GM13977 (cell line): ENCODE measurements at regions not wholly inside any gene's neighbourhood (a gene's known extent, or its start where the extent isn't known, plus 50 kb on each side); places are given as distances from the start of the nearest gene placed in this dataset.

ENCODE experiments used
- DNase-seq: peaks from one replicate; pipeline ENCODE4 v3.0.0; 2012; ENCODE audit warnings: low spot score
- CTCF ChIP-seq: IDR thresholded peaks from 2 replicates; pipeline ENCODE4 v1.5.1; 2012; ENCODE audit warnings: mild to moderate bottlenecking, control low read depth; ENCODE audit not compliant: insufficient read depth; ENCODE audit errors: extremely low read depth, missing control alignments
- in situ Hi-C: fragments of 300-500 bp; cut with MboI; formaldehyde crosslinking; loops from one replicate; pipeline ENCODE4 v1.12.0; 2022; ENCODE audit warnings: low sequenced_read_pairs, low pct_unique_long_range_greater_than_20kb, mixed read lengths, inconsistent platforms; ENCODE audit not compliant: unreplicated experiment

DNA sequence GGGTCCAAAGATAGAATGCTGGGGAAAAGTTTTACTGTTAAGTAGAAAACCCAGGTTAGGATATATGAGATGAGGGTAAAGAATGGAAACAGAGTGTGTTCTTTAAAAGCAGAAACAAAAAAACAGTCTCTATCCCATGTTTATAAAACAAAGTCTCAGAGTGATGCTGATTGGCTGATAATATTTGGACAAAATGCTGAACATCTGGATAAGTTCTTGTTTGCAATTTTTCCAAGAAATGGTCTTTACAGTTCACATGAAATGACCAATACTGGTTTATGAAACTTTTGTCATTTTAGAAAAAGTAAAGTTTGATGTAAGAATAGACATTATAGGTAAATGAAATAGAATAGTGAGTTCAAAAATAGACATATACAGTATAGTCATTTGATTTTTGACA lies 96.2 kb upstream of the EYS start:
- in situ Hi-C loops: no loop called here
- TF ChIP-seq CTCF: no peak
- DNase-seq: no peak

GRCh38 chr6:65799389-65799788 lies 92.4 kb upstream of the EYS start:
- TF ChIP-seq CTCF: no peak
- no peak for DNase-seq
- in situ Hi-C loops: no loop called here

DNA sequence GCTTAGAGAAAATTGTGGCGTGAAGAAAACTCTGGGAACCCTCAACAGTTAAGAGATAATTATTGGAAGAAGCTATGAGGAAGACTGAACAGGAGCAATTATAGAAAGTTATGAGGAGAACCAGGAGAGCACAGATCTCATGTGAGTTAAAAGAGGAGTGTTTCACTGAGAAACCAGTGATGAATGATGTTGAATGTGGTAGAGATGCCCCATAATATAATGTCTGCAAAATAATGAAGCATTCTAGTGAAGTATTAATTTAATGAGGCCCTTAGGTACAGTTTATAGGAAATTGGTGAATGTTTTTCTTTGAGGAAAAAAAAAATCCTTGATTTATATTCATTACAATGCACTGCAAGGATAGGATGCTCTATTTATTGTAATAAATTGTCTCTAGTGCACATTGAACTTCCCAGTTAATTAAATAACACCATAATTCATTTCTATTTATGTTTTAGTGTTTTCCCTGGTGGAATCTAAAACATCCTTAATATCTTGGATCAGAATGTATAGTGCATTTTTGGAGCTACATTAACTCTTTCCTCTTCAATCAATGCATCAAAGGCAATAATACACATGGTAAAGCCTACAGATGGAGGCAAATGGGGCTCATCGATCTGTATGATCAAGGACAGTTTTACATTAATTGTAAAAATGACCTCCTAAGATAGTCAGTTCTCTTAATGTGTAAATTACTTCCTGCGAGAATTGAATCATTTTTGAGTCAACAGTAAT lies 91.4 kb upstream of the EYS start:
- DNase-seq: no peak
- no peak for TF ChIP-seq CTCF
- in situ Hi-C loops: no loop called here

DNA sequence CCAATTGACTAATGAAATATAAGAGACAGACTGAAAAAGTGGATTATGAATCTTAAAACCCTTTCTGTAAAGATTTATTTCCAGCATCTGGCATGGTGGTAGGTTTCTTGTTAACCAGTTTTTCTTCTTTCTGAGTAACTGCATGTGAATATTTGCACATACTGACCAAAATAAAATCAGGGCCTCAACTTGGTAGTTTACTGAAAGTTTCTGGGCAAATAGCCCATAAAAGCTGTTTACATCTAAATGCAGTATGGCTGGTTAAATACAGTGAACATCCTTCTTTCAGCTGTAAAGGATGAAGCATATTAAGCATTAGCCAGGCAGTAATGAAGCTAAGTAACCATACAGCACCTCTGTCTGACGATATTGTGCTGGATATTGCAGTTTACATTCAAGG lies 83.6 kb upstream of the EYS start:
- DNase-seq: no peak
- TF ChIP-seq CTCF: no peak
- in situ Hi-C loops: no loop called here

- TF ChIP-seq CTCF: no peak
- in situ Hi-C loops: no loop called here
- DNase-seq: no peak
These were observed 80.8 kb upstream of the EYS start for GRCh38 chr6:65787787-65788186.

DNA sequence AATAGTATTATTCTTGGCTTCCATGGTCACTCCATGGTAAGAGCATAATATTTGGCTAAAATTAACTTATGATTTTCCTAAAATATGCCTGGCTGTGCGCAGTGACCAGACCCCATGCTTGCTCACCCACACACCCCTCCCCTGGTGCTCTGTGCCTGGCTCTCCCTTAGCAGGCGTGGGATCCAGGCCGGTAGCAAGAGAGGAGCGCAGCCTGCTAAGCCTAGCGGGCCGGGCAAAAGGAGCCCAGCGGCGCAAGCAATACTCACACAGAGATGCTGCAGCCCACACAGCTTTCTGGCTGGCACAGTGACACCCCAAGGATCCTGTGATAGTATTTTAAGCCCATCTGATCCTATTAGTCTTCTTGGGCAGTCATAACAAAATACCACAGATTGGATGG lies 79.8 kb upstream of the EYS start:
- no peak for DNase-seq
- no peak for TF ChIP-seq CTCF
- in situ Hi-C loops: no loop called here
